ENCODE measurements at regions not wholly inside any gene's neighbourhood (a gene's known extent, or its start where the extent isn't known, plus 50 kb on each side); places are given as distances from the start of the nearest gene placed in this dataset.

GRCh38 chr3:158950178-158950901 lies 148.5 kb downstream of the MFSD1 start:
- TF ChIP-seq, protein P1, sequence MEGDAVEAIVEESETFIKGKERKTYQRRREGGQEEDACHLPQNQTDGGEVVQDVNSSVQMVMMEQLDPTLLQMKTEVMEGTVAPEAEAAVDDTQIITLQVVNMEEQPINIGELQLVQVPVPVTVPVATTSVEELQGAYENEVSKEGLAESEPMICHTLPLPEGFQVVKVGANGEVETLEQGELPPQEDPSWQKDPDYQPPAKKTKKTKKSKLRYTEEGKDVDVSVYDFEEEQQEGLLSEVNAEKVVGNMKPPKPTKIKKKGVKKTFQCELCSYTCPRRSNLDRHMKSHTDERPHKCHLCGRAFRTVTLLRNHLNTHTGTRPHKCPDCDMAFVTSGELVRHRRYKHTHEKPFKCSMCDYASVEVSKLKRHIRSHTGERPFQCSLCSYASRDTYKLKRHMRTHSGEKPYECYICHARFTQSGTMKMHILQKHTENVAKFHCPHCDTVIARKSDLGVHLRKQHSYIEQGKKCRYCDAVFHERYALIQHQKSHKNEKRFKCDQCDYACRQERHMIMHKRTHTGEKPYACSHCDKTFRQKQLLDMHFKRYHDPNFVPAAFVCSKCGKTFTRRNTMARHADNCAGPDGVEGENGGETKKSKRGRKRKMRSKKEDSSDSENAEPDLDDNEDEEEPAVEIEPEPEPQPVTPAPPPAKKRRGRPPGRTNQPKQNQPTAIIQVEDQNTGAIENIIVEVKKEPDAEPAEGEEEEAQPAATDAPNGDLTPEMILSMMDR (IDR thresholded peaks at IDR 0.05; ENCODE audit: poor library complexity): no peak
- no peak for TF ChIP-seq EZH2 (IDR thresholded peaks at IDR 0.05; ENCODE audit: borderline replicate concordance)

Measured in hepatocyte (in vitro differentiated cells).